Fibroblast of lung (primary cell): ENCODE measurements at regions not wholly inside any gene's neighbourhood (a gene's known extent, or its start where the extent isn't known, plus 50 kb on each side); places are given as distances from the start of the nearest gene placed in this dataset.
"Not testable (repeated sequence)": the region's sequence is repeated elsewhere in the genome, so short reads cannot be mapped to it uniquely, and the experiment has no call there.

Experiments
- DNase-seq, 2 donors: peaks; one replicate each; pipeline versions ENCODE4 v3.0.0 to v3.0.0-alpha.2; 2010; ENCODE audit warnings: low read depth in 2 of 2
- H2AFZ ChIP-seq: 2 replicates; pipeline ENCODE4 v1.5.1; 2012; ENCODE audit warnings: low read length, control low read depth, inconsistent platforms
- H3K27ac ChIP-seq: 2 replicates; pipeline ENCODE4 v1.5.1; 2011; ENCODE audit warnings: low read length, control low read depth; ENCODE audit not compliant: insufficient read depth
- H3K27me3 ChIP-seq: 2 replicates; pipeline ENCODE4 v1.5.1; 2011; ENCODE audit warnings: mild to moderate bottlenecking, low read length; ENCODE audit not compliant: control insufficient read depth, insufficient read depth
- H3K36me3 ChIP-seq: 2 replicates; pipeline ENCODE4 v1.5.1; 2011; ENCODE audit warnings: low read length; ENCODE audit not compliant: control insufficient read depth, insufficient read depth
- H3K4me1 ChIP-seq: 2 replicates; pipeline ENCODE4 v1.5.1; 2011; ENCODE audit warnings: low read length; ENCODE audit not compliant: control insufficient read depth, insufficient read depth; ENCODE audit errors: extremely low read depth
- H3K4me2 ChIP-seq: 2 replicates; pipeline ENCODE4 v1.5.1; 2011; ENCODE audit warnings: low read length, control low read depth; ENCODE audit not compliant: insufficient read depth; ENCODE audit errors: extremely low read depth
- H3K4me3 ChIP-seq, 4 experiments: fragments of 200-600 bp in 1 of 4; sonication (generic) in 1 of 4; replicated peaks in 1 of 4; 2 replicates each; pipeline ENCODE4 v1.5.1; 2011 to 2016; ENCODE audit warnings: low read length in 4 of 4, low read depth in 3 of 4, mild to moderate bottlenecking in 3 of 4, control low read depth in 2 of 4, inconsistent platforms in 1 of 4, mixed read lengths in 1 of 4; ENCODE audit not compliant: insufficient read depth in 1 of 4; ENCODE audit errors: control extremely low read depth in 1 of 4
- H3K79me2 ChIP-seq: 2 replicates; pipeline ENCODE4 v1.5.1; 2012; ENCODE audit warnings: mild to moderate bottlenecking, low read length, inconsistent platforms; ENCODE audit not compliant: control insufficient read depth, insufficient read depth
- H3K9ac ChIP-seq: 2 replicates; pipeline ENCODE4 v1.5.1; 2011; ENCODE audit warnings: mild to moderate bottlenecking, low read length, control low read depth; ENCODE audit not compliant: insufficient read depth
- H3K9me3 ChIP-seq: 2 replicates; pipeline ENCODE4 v1.5.1; 2012; ENCODE audit warnings: low read depth, low read length; ENCODE audit not compliant: control insufficient read depth, insufficient read depth
- H4K20me1 ChIP-seq: 2 replicates; pipeline ENCODE4 v1.5.1; 2011; ENCODE audit warnings: low read length; ENCODE audit not compliant: control insufficient read depth, insufficient read depth; ENCODE audit errors: extremely low read depth
- CTCF ChIP-seq, 2 donors: IDR thresholded peaks in 1 of 2; conservative IDR thresholded peaks in 1 of 2; 1 replicate in 1 of 2; 2 replicates in 1 of 2; pipeline ENCODE4 v1.5.1; 2011 to 2012; ENCODE audit warnings: low read length in 2 of 2, control low read depth in 1 of 2, inconsistent platforms in 1 of 2, low read depth in 1 of 2, mild to moderate bottlenecking in 1 of 2
- EZH2 ChIP-seq: IDR thresholded peaks from 2 replicates; pipeline ENCODE4 v1.5.1; 2012; ENCODE audit warnings: low read length, control low read depth, mild to moderate bottlenecking; ENCODE audit errors: missing control alignments

- Histone ChIP-seq H3K27ac (no peak overlapping the region), H3K36me3 (no peaks in the 10 kb centered on the region), H3K79me2 (no peaks in the 10 kb centered on the region), H3K4me1 (no peaks in the 10 kb centered on the region), H3K9ac (no peak overlapping the region), H3K9me3 (no peaks in the 10 kb centered on the region), H2AFZ (no peak overlapping the region), H4K20me1 (no peaks in the 10 kb centered on the region), H3K4me2 (no peak overlapping the region), H3K27me3 (no peaks in the 10 kb centered on the region), H3K4me3 (no peak overlapping the region)
- TF ChIP-seq EZH2 (no peak), CTCF (conservative IDR thresholded peaks at IDR 0.05 in 1 of 2, IDR thresholded peaks at IDR 0.05 in 1 of 2; ENCODE audit: low read depth in 1 of 2, low read length in 2 of 2) (no peak)
- no peak for DNase-seq
Observed at GRCh38 chr10:120039826-120040225, 147.3 kb downstream of the SEC23IP start.

- Histone ChIP-seq H3K27me3 (no peaks in the 10 kb centered on the region), H3K4me3 (no peak overlapping the region), H3K9me3 (no peaks in the 10 kb centered on the region), H2AFZ (no peak overlapping the region), H3K4me1 (no peaks in the 10 kb centered on the region), H4K20me1 (no peaks in the 10 kb centered on the region), H3K27ac (no peak overlapping the region), H3K36me3 (no peaks in the 10 kb centered on the region), H3K9ac (no peak overlapping the region), H3K4me2 (no peak overlapping the region), H3K79me2 (no peaks in the 10 kb centered on the region)
- TF ChIP-seq CTCF (conservative IDR thresholded peaks at IDR 0.05 in 1 of 2, IDR thresholded peaks at IDR 0.05 in 1 of 2; ENCODE audit: low read depth in 1 of 2, low read length in 2 of 2): no peak
- TF ChIP-seq EZH2: no peak
- DNase-seq: no peak
Observed at GRCh38 chr10:120041807-120042559, 149.5 kb downstream of the SEC23IP start.

GRCh38 chr10:120042705-120043104, 150.2 kb downstream of the SEC23IP start:
- no peaks in the 10 kb centered on the region for H3K36me3 ChIP-seq
- H3K4me3 ChIP-seq: no peak overlapping the region
- no peak overlapping the region for H3K27ac ChIP-seq
- no peaks in the 10 kb centered on the region for H3K9me3 ChIP-seq
- no peaks in the 10 kb centered on the region for H3K4me1 ChIP-seq
- no peaks in the 10 kb centered on the region for H4K20me1 ChIP-seq
- H3K79me2 ChIP-seq: no peaks in the 10 kb centered on the region
- H3K4me2 ChIP-seq: no peak overlapping the region
- DNase-seq: no peak
- TF ChIP-seq CTCF (conservative IDR thresholded peaks at IDR 0.05 in 1 of 2, IDR thresholded peaks at IDR 0.05 in 1 of 2; ENCODE audit: low read depth in 1 of 2, low read length in 2 of 2) (no peak), EZH2 (no peak)
- H3K9ac ChIP-seq: no peak overlapping the region
- H3K27me3 ChIP-seq: no peaks in the 10 kb centered on the region
- no peak overlapping the region for H2AFZ ChIP-seq

GRCh38 chr10:120047373-120047772, 154.8 kb downstream of the SEC23IP start:
- H3K9me3 ChIP-seq, H3K27ac ChIP-seq, H3K79me2 ChIP-seq, H3K4me3 ChIP-seq, H3K4me1 ChIP-seq, H3K4me2 ChIP-seq, DNase-seq, H3K9ac ChIP-seq, H3K27me3 ChIP-seq, H4K20me1 ChIP-seq, H2AFZ ChIP-seq, H3K36me3 ChIP-seq: not testable (repeated sequence)
